LHCN-M2 (cell line): ENCODE measurements at regions not wholly inside any gene's neighbourhood (a gene's known extent, or its start where the extent isn't known, plus 50 kb on each side); places are given as distances from the start of the nearest gene placed in this dataset.
A peak's percentile ranks its signal among the peaks of the same experiment; 100 is the strongest.
"Not testable (repeated sequence)": the region's sequence is repeated elsewhere in the genome, so short reads cannot be mapped to it uniquely, and the experiment has no call there.

Experiments
- DNase-seq: peaks from one replicate; pipeline ENCODE4 v3.0.0-alpha.2; 2012; ENCODE audit warnings: low read depth

- no peak for DNase-seq
Observed at GRCh38 chr6:101013612-101014195, 132.6 kb upstream of the ASCC3 start.

- no peak for DNase-seq
Observed at GRCh38 chr6:101015541-101015940, 134.4 kb upstream of the ASCC3 start.

GRCh38 chr6:101016163-101016562 lies 135.0 kb upstream of the ASCC3 start:
- DNase-seq: no peak

- DNase-seq: no peak
Observed at GRCh38 chr6:101018157-101018556, 137.0 kb upstream of the ASCC3 start.

- no peak for DNase-seq
Observed at GRCh38 chr6:101021504-101021903, 140.4 kb upstream of the ASCC3 start.

- DNase-seq: no peak
Observed at GRCh38 chr6:101042966-101043365, 161.8 kb upstream of the ASCC3 start.

DNA sequence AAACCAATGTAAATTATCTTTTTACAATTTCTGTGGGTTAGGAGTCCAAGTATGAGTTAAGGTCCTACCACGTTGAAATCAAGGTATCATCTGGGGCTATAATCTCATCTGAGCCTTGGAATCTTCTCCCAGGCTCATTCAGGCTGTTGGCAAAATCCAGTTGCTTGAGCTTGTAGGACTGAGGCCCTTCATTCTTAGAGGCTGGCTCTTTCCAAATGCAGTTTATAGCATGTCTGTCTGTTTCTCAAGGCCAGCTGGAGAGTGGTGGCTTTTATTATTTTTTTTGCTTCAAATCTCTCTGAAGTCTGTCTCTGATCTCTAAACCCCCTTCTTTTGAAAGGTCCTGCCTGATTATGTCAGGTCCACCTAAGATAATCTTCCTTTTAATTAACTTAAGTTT lies 177.2 kb upstream of the ASCC3 start:
- DNase-seq: no peak

- no peak for DNase-seq
Observed at GRCh38 chr6:101066481-101066880, 185.4 kb upstream of the ASCC3 start.

- DNase-seq: peak; percentile 52
Observed at GRCh38 chr6:101069191-101069795, 188.2 kb upstream of the ASCC3 start.

GRCh38 chr6:101070044-101070608 lies 189.0 kb upstream of the ASCC3 start:
- DNase-seq: no peak

DNA sequence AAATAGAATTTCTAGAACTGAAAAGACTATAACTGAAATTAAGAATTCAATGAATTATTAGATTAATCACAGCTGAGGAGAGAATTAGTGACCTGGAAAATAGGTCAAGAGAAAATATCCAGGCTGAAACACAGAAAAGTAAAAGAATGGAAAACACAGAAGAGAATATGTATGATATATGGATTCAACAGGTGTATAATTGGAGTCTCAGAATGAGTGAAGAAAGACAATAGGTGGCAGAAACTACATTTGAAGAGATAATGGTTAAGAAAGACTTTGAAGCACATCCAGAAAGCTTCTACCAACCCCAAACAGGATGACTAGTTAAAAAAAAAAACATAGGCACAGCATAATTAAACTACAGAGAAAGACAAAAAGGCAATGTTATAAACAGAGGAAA lies 196.2 kb upstream of the ASCC3 start:
- DNase-seq: no peak

GRCh38 chr6:101079696-101080270 lies 198.7 kb upstream of the ASCC3 start:
- DNase-seq: no peak

DNA sequence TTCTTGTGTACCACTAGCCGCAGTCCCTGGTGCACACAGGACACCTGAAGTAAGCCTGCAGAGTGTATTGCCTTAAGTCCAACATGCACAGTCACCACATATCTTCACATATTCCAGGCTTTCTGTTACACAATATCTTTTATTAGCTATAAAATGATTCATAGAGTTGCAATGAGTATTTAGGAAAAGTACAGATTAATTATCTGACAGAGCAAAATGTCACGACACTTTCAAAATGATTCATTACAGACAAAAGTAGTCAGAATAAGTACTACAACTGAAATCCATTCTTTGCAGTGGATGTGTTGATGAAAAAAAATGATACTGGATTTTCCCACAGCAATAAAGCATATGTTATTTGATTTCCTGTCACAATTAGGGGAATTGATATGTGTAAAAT lies 199.5 kb upstream of the ASCC3 start:
- peak; percentile 66 for DNase-seq

DNA sequence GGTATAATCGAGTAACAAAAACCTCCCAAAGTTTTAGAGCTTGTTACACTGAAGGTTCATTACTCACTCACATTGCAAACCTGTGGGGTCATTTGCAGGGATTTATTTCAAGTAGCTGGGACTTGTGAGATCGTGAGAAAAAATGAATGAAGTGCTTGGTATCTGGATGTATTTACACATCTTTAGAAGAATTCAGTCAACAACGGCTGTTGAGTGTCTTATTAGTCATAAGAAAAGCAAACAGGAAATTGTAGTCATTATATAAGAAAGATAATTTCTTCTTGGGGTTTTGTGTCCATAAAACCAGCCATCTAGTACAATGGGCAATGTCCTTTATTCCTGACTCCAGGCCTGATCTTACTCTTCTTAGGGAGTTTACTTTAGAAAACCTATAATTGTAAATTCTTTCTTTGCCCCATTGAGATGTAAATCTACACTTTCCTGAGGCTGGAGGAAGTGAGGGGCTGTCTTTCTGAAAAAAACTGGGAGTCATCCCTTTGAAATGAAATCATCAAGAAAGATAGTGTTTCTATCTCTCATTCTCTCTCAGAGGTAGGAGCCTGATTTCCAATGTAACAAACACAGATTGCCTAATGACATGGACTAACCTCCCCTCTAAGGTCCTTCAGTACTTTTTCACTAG lies 202.5 kb upstream of the ASCC3 start:
- peak; percentile 94 for DNase-seq

DNA sequence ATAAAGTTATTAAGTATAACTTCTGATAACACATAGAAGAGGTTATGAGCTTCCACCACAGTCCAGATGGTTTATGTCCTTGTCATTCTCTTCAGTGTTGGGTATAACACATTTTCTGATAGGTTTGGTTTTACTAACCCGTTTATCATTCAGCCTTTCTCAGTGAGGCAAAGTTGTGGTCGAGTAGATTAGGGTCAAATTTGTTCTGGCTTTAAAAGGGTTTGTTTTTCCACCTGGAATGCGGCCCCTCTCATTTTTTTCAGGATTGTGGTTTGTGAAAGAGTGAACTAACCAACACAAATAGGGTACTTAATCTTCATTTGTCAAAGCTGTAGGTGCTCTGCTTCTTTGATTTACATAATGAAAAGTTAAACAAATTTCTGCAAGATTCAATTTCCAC lies 204.2 kb upstream of the ASCC3 start:
- DNase-seq: peak; percentile 75

DNA sequence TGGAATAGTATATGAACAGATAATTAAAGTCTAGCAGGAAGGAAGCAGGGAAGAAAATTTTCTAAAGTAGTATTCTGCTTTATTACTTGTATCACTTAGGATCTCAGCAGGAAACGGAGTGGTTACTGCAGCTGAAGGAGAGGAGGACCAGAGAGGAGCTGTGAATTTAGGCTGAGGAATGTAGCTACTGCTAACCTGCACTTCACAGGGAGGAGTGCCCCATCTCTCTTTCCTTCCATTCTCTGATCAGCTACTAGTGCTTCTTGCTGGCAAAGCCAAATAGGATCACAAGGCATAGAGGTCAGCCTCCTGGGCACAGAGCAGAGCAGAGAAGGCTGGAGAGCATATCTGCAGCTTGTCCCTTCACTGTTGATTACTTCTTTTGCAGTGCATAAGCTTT lies 205.3 kb upstream of the ASCC3 start:
- no peak for DNase-seq

DNA sequence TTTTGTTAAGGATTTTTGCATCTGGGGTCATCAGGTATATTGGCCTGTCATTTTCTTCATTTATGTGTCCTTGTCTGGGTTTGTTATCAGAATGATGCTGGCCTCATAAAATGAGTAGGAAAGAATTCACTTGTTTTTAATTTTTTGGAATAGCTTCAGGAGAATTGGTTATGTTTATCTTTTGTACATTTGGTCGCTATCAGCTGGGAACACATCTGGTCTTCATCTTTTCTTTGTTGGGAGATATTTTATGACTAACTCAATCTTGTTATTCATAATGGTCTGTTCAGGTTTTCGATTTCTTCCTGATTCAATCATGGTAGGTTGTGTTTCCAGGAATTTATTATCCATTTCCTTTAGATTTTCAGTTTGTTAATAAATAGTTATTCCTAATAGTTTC lies 207.5 kb upstream of the ASCC3 start:
- DNase-seq: no peak

- DNase-seq: no peak
Observed at GRCh38 chr6:101089640-101090039, 208.5 kb upstream of the ASCC3 start.

DNA sequence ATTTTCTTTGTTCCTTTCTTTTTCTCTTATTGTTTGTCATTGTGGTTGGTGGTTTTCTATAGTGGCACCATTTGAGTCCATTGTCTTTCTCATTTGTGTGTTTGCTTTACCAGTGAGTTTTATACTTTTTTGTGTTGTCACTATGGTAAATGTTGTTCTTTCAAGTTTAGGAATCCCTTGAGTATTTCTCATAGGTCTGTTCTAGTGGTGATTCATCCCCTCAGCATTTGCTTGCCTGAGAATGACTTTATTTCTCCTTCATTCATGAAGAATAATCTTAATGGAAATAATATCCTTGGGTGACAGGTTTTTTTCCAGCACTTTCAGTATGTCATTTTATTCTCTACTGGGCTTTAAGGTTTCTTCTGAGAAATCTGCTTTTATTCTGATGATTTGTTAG lies 209.2 kb upstream of the ASCC3 start:
- DNase-seq: peak; percentile 41

DNA sequence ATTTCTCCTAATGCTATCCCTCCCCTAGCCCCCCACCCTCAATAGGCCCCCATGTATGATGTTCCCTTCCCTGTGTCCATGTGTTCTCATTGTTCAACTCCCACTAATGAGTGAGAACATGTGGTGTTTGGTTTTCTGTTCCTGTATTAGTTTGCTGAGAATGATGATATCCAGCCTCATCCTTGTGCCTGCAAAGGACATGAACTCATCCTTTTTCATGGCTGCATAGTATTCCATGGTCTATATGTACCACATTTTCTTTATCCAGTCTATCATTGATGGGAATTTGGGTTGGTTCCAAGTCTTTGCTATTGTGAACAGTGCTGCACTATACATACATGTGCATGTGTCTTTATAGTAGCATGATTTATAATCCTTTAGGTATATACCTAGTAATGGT lies 217.5 kb upstream of the ASCC3 start:
- not testable (repeated sequence) for DNase-seq

DNA sequence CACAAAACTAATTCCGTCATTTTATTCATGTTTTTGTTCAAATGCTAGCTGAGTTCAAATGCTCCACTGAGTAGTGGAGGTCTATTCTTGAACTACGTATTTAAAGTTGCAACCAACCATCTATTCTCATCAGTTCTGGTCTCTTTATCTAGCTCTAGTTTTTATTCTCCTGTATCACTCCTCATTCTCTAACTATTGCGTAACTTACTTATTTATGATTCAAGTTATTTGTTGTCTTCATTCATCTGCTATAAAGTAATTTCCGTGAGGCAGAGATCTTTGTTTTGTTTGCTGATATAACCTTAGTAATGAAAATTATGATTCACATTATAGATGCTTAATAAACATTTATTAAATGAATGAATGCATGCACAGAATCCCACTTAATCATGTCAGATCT lies 221.6 kb upstream of the ASCC3 start:
- DNase-seq: no peak

- no peak for DNase-seq
Observed at GRCh38 chr6:101108286-101108685, 227.2 kb upstream of the ASCC3 start.

DNA sequence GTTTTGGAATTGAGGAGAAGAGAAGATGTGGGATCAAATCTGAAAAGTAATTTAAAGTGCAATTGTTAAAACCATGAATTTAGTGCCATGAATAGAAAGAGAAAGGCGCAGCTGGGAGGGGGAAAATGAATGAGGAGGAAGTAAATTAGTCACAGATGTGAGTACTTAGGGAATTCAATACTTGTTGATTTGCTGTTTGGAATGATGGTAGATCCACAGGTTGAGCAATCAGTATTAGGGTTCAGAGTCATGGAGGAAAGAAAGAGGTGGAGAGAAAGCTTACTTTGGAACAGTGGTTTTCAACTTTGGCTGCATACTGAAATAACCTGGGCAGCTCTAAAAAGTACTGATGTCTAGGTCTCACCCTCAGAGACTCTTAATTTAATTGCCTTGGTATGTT lies 229.7 kb upstream of the ASCC3 start:
- peak; percentile 48 for DNase-seq
